ENCODE measurements at regions not wholly inside any gene's neighbourhood (a gene's known extent, or its start where the extent isn't known, plus 50 kb on each side); places are given as distances from the start of the nearest gene placed in this dataset.

GRCh38 chr6:126570507-126570906, 230.6 kb downstream of the CENPW start:
- TF ChIP-seq, protein P1, sequence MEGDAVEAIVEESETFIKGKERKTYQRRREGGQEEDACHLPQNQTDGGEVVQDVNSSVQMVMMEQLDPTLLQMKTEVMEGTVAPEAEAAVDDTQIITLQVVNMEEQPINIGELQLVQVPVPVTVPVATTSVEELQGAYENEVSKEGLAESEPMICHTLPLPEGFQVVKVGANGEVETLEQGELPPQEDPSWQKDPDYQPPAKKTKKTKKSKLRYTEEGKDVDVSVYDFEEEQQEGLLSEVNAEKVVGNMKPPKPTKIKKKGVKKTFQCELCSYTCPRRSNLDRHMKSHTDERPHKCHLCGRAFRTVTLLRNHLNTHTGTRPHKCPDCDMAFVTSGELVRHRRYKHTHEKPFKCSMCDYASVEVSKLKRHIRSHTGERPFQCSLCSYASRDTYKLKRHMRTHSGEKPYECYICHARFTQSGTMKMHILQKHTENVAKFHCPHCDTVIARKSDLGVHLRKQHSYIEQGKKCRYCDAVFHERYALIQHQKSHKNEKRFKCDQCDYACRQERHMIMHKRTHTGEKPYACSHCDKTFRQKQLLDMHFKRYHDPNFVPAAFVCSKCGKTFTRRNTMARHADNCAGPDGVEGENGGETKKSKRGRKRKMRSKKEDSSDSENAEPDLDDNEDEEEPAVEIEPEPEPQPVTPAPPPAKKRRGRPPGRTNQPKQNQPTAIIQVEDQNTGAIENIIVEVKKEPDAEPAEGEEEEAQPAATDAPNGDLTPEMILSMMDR (IDR thresholded peaks at IDR 0.05): no peak
- TF ChIP-seq EP300 (IDR thresholded peaks at IDR 0.05): no peak
- TF ChIP-seq POLR2A (IDR thresholded peaks at IDR 0.05): no peak
